GM19372 (cell line): ENCODE measurements at regions not wholly inside any gene's neighbourhood (a gene's known extent, or its start where the extent isn't known, plus 50 kb on each side); places are given as distances from the start of the nearest gene placed in this dataset.
A peak's percentile ranks its signal among the peaks of the same experiment; 100 is the strongest.
"Not testable (repeated sequence)": the region's sequence is repeated elsewhere in the genome, so short reads cannot be mapped to it uniquely, and the experiment has no call there.

ENCODE experiments used
- ATAC-seq: cut with Tn5 transposase; IDR thresholded peaks from one replicate; pipeline ENCODE4 v1.9.1; 2021; ENCODE audit warnings: mild to moderate bottlenecking, low read depth, moderate library complexity; ENCODE audit not compliant: unreplicated experiment

- ATAC-seq = no peak
Measured at GRCh38 chr10:27349987-27350386, 109.4 kb upstream of the ACBD5 start.

- ATAC-seq = not testable (repeated sequence)
Measured at GRCh38 chr10:27347827-27348207, 107.2 kb upstream of the ACBD5 start.

DNA sequence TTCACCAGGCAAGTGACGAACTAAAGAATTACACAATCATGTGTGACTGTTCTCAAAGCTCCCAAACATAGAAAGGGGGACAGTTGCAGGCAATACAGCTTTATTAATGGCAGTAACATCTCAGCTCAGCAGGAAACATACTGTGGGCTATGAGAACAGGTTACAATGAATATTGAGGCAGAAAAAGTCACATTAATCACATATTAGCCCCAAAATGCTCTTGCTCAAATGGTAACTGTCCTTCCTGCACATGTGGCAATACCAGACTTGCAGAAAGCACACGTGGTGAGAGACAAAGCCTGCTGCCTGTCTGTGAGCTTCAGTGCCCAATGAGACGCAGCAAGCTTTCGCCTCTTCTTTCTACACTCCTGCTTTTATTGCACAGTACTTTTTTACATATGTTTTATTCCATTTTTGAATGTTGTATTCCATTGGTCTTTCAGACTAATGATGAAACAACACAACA is 104.9 kb upstream of the ACBD5 start:
- no peak for ATAC-seq

- ATAC-seq = no peak
Measured at GRCh38 chr10:27344568-27345454, 104.2 kb upstream of the ACBD5 start.

DNA sequence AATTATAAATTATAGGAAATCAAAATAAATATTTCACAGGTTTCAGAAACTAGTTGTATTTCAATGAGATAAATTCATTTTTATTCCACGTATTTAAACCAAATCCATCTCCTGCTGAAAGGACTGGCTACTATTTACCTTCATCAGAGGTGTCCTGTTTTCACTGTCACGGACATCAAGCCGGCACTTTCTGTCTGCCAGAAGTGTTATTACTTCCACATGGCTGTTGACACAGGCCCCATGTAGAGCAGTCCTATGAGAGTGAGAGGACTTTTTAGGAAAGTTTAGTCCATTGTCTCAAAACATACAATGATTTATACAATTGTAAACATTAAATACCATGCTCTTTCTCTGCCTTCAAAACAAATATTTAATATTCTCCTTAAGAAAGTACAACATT is 100.4 kb upstream of the ACBD5 start:
- no peak for ATAC-seq

GRCh38 chr10:27335246-27335645 is 94.6 kb upstream of the ACBD5 start:
- ATAC-seq = not testable (repeated sequence)

DNA sequence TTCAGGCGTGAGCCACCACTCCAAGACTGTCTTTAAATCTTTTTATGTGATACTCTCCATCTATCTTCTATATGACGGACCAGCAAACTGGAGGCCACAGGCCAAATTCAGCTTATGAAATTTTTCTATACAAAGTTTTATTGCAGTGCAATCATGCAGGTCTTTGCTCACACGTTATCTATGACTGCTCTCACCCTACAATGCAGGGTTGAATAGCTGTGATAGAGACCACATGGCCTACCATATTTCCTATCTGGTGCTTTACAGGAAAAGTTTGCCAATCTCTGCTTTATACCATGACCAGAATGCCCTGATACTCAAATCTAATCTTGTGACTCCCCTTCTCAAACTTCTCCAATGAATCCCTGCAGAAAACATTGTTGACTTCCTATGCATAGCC is 89.5 kb upstream of the ACBD5 start:
- no peak for ATAC-seq

DNA sequence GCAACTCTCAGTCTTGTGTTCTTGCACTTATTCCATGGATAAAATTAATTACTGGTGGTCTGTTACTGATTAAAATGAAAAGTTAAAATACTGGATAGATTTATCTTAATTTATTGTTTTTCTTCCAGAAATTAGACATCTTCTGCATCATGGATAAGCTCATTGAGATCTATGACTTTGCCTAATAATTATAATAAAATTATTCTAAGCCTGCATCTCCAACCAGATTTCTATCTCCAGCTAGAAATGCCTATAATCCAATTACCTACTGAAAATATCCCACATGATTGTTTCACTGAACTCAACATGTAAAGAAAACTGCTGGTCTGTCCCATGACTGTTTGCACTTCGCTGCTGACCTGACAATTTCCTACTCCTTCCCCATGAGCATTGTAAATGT is 88.3 kb upstream of the ACBD5 start:
- ATAC-seq = no peak

- not testable (repeated sequence) for ATAC-seq
Measured at GRCh38 chr10:27326748-27327147, 86.2 kb upstream of the ACBD5 start.

GRCh38 chr10:27319752-27320431 is 79.3 kb upstream of the ACBD5 start:
- ATAC-seq = peak; percentile 70

GRCh38 chr10:27319139-27319538 is 78.5 kb upstream of the ACBD5 start:
- not testable (repeated sequence) for ATAC-seq

DNA sequence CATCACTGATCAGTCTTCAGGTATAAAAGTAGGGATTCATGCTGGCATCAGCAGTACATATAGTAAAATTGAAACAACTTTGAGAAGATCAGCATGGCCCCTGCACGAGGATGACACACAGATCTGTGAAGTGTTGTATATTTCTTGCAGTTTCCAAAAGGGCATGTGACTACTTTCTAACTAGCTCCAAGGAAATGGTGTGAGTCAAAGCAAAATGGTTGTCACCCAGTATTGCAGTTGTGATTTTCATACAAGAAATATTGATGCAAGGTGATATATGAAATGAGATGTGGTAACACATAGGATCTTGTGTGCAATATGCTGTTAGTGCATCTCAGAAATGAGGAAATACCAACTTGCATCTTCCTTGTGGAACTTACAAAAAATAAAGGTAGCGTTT is 74.5 kb upstream of the ACBD5 start:
- ATAC-seq = not testable (repeated sequence)

DNA sequence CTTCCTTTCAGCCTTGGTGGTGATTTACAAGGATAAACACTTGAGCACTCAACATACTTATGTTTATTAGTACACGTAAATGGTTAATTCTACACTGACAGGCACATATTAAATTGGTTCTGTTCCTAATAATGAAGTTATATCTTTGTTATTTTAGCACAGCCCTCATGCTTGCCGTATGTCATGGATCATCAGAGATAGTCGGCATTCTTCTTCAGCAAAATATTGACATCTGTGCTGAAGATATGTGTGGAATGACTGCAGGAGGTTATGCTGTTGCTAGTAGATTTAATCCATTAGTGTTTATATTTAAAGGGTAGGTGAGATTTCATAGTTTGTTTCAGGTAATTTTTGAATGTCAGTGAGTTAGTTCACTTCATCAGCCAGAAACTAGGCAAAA is 73.0 kb upstream of the ACBD5 start:
- ATAC-seq = not testable (repeated sequence)

GRCh38 chr10:27312854-27313253 is 72.3 kb upstream of the ACBD5 start:
- no peak for ATAC-seq

GRCh38 chr10:27311809-27312208 is 71.2 kb upstream of the ACBD5 start:
- ATAC-seq = not testable (repeated sequence)

DNA sequence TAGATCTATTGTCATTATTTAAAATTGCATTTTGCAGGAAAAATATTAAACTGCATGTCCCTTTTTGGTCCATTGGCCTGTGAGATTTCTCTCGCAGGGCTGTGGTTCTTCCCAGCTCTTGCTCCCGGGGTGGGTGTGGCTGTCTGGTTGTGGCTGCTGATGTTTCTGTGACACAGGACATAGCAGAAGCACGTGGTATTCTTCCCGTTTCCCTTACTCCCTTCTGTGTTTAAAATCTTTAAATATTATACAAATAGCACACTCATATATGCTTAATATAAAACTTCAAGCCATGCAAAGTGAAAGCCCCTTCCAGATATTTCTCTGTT is 57.9 kb upstream of the ACBD5 start:
- ATAC-seq = not testable (repeated sequence)

GRCh38 chr10:27297844-27298521 is 57.4 kb upstream of the ACBD5 start:
- no peak for ATAC-seq

GRCh38 chr10:27296285-27296684 is 55.7 kb upstream of the ACBD5 start:
- not testable (repeated sequence) for ATAC-seq

DNA sequence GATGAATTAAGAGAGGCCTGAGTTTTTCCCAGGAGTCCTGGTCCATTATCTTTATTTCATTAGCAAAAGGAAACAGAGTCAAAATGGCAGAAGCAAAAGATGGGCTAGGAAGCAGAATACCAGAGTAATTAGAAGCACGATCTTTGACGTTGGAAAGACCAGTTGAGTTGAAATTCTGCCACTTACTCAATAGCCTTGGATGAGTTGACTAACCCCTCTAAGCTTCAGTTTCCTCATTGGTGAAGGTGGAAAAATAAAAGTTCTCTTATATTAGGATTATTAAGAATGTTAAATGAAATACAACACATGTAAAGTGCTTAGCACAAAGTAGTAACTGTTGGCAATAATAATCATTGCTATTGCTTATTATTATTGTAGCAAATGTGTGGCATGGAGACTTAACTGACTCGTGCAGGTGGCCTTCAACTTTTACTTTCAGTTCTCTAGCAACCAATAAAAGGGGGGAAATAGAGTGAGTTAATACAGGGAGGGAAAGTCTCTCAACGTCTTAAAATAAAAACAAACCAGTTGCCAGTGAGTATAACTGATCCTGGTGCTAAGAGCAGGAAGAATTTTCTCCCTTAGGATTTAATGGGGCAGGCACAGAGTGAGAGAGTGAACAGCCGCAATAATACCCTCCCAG is 50.8 kb upstream of the ACBD5 start:
- ATAC-seq = peak; percentile 96
